Endothelial cell of umbilical vein (primary cell): ENCODE measurements at regions not wholly inside any gene's neighbourhood (a gene's known extent, or its start where the extent isn't known, plus 50 kb on each side); places are given as distances from the start of the nearest gene placed in this dataset.

Experiments
- BruUV-seq: library from RNA; stranded (reverse); fragments of 400-500 nt; replicated peaks from 2 replicates; lab custom pipeline; 2021; lab: Mats Ljungman, UMichigan
- CTCF ChIA-PET: fragments of 300-600, 350-600 bp; sonication (Branson Sonifier 250); formaldehyde crosslinking; loops from one replicate; lab custom pipeline; 2021; ENCODE audit warnings: antibody characterized with exemption, inconsistent platforms; lab: Charles Lee
- POLR2A ChIA-PET: fragments of 300-600, 350-600 bp; sonication (Branson Sonifier 250); formaldehyde crosslinking; loops from one replicate; lab custom pipeline; 2021; ENCODE audit warnings: antibody characterized with exemption, inconsistent platforms; lab: Charles Lee
- DNase-seq: peaks from one replicate; pipeline ENCODE4 v3.0.0-alpha.2; 2011; ENCODE audit warnings: low read depth, low spot score
- FAIRE-seq: peaks from 2 replicates; lab custom pipeline; 2011; peaks lifted over from hg19 to GRCh38; lab: Jason Lieb, UNC
- H2AFZ ChIP-seq: 2 replicates; pipeline ENCODE4 v1.6.0; 2012; ENCODE audit warnings: low read depth, low read length, control low read depth, inconsistent platforms
- H3K27ac ChIP-seq: 2 replicates; pipeline ENCODE4 v1.5.1; 2011; ENCODE audit warnings: low read depth, mild to moderate bottlenecking, control low read depth, low read length, moderate library complexity; ENCODE audit not compliant: insufficient read depth
- H3K27me3 ChIP-seq, 2 experiments: 2 replicates each; pipeline versions ENCODE4 v1.6.0 to v1.6.1; 2011; ENCODE audit warnings: low read length in 2 of 2, mixed read lengths in 1 of 2; ENCODE audit not compliant: control insufficient read depth in 2 of 2, insufficient read depth in 2 of 2
- H3K36me3 ChIP-seq, 2 experiments: 2 replicates in 1 of 2; 3 replicates in 1 of 2; pipeline ENCODE4 v1.5.1; 2011; ENCODE audit warnings: low read length in 2 of 2, mild to moderate bottlenecking in 1 of 2, moderate library complexity in 1 of 2; ENCODE audit not compliant: control insufficient read depth in 2 of 2, insufficient read depth in 2 of 2; ENCODE audit errors: extremely low read depth in 1 of 2
- H3K4me1 ChIP-seq: 3 replicates; pipeline ENCODE4 v1.5.1; 2011; ENCODE audit warnings: mild to moderate bottlenecking, low read length; ENCODE audit not compliant: control insufficient read depth, insufficient read depth; ENCODE audit errors: extremely low read depth
- H3K4me2 ChIP-seq: 2 replicates; pipeline ENCODE4 v1.6.1; 2011; ENCODE audit warnings: low read length, control low read depth, mixed read lengths; ENCODE audit not compliant: insufficient read depth
- H3K4me3 ChIP-seq, 3 experiments: fragments of 200-600 bp in 1 of 3; sonication (generic), shearing (Covaris generic) in 1 of 3; replicated peaks in 1 of 3; 2 replicates each; pipeline ENCODE4 v1.5.1; 2011 to 2016; ENCODE audit warnings: control low read depth in 3 of 3, low read length in 3 of 3, mild to moderate bottlenecking in 2 of 3, inconsistent platforms in 1 of 3, low read depth in 1 of 3, moderate library complexity in 1 of 3; ENCODE audit not compliant: insufficient read depth in 1 of 3
- H3K79me2 ChIP-seq: 2 replicates; pipeline ENCODE4 v1.6.0; 2012; ENCODE audit warnings: low read length, inconsistent platforms; ENCODE audit not compliant: control insufficient read depth, insufficient read depth
- H3K9ac ChIP-seq: replicated peaks from 2 replicates; pipeline ENCODE3; 2011; ENCODE audit warnings: low read length, control low read depth; ENCODE audit not compliant: insufficient read depth; ENCODE audit errors: extremely low read depth
- H3K9me1 ChIP-seq: replicated peaks from 3 replicates; pipeline ENCODE4 v1.6.0; 2011; ENCODE audit warnings: mild to moderate bottlenecking, low read length; ENCODE audit not compliant: control insufficient read depth, insufficient read depth; ENCODE audit errors: extremely low read depth
- H3K9me3 ChIP-seq: replicated peaks from 2 replicates; pipeline ENCODE4 v1.5.1; 2012; ENCODE audit warnings: low read length, inconsistent platforms; ENCODE audit not compliant: control insufficient read depth, insufficient read depth
- H4K20me1 ChIP-seq: replicated peaks from 2 replicates; pipeline ENCODE3; 2011; ENCODE audit warnings: mild to moderate bottlenecking, low read length; ENCODE audit not compliant: control insufficient read depth, insufficient read depth; ENCODE audit errors: extremely low read depth
- GATA2 ChIP-seq: IDR thresholded peaks from 2 replicates; pipeline ENCODE4 v1.7.0; 2011; ENCODE audit warnings: low read depth, mild to moderate bottlenecking, moderate library complexity, mixed read lengths, low read length; ENCODE audit not compliant: insufficient read length, insufficient read depth
- MYC ChIP-seq: IDR thresholded peaks from one replicate; pipeline ENCODE4 v1.6.1; 2011; ENCODE audit warnings: mild to moderate bottlenecking, low read depth, low read length
- dilution Hi-C: fragments of 300-500 bp; cut with MboI; formaldehyde crosslinking; loops from one replicate; pipeline ENCODE4 v1.15.0; 2019; ENCODE audit warnings: low sequenced_read_pairs; ENCODE audit not compliant: extremely low pct_ligation_motif_present
- intact Hi-C: fragments of 100-400 bp; cut with micrococcal nuclease; formaldehyde crosslinking; loops from one replicate; pipeline ENCODE4 v1.10.0; 2022

DNA sequence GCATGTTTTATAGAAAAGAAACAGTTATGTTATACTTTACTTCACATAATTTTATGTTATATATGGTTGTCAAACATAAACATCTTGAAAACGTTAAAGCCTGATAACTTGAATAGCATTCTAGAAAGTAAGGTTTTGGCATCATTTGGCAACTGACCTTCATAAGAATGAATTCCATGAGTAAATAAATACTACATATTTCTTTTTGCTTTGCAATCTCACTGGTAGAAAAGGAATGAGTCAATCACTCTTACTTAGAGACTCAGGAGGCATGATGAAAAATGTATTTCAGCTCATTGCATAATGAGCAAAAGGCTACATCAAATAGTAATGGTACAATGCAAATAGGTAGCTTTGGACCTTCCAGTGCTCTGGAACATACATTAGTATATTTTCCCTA lies 1381.9 kb downstream of the EFNB2 start:
- POLR2A ChIA-PET = no interaction called here

GRCh38 chr13:105151639-105152038 lies 1383.8 kb downstream of the EFNB2 start:
- Histone ChIP-seq H3K4me1 (no peaks in the 10 kb centered on the region), H2AFZ (no peak overlapping the region), H4K20me1 (no peaks in the 10 kb centered on the region), H3K9ac (no peak overlapping the region), H3K27me3 (no peaks in the 10 kb centered on the region), H3K27ac (no peak overlapping the region), H3K4me2 (no peak overlapping the region), H3K36me3 (no peaks in the 10 kb centered on the region), H3K9me1 (no peaks in the 10 kb centered on the region), H3K4me3 (no peak overlapping the region), H3K79me2 (no peaks in the 10 kb centered on the region), H3K9me3 (no peaks in the 10 kb centered on the region)
- intact Hi-C loops (no loop called here), dilution Hi-C loops (no loop called here)
- no TSS peak for BruUV-seq
- ChIA-PET POLR2A (interaction anchor here (0.6 kb wide), 1 partner anchor 10 kb away, joined by 7 read pairs; no protein-coding TSS in a partner anchor), CTCF (interaction anchor here (1.1 to 1.5 kb wide), 3 partner anchors 12 to 378 kb away, joined by 3 to 5 read pairs (median 3); no protein-coding TSS in a partner anchor)
- no peak for DNase-seq
- TF ChIP-seq MYC = no peak
- FAIRE-seq = no peak

More for the DNA sequence above, 1381.9 kb downstream of the EFNB2 start:
- Histone ChIP-seq H3K9ac (no peak overlapping the region), H3K4me1 (no peaks in the 10 kb centered on the region), H3K9me1 (no peaks in the 10 kb centered on the region), H3K4me3 (no peak overlapping the region), H3K9me3 (no peaks in the 10 kb centered on the region), H3K79me2 (no peaks in the 10 kb centered on the region), H3K4me2 (no peak overlapping the region), H3K27ac (no peak overlapping the region), H3K36me3 (no peaks in the 10 kb centered on the region), H4K20me1 (no peaks in the 10 kb centered on the region), H3K27me3 (no peaks in the 10 kb centered on the region), H2AFZ (no peak overlapping the region)
- DNase-seq (no peak), FAIRE-seq (no peak)
- CTCF ChIA-PET = interaction anchor here (1.3 kb wide), 1 partner anchor 49 kb away, joined by 3 read pairs; no protein-coding TSS in a partner anchor
- intact Hi-C loops = no loop called here
- dilution Hi-C loops = no loop called here
- no TSS peak for BruUV-seq
- TF ChIP-seq MYC (no peak), GATA2 (no peak)
